Choroid plexus epithelial cell (primary cell): ENCODE measurements at regions not wholly inside any gene's neighbourhood (a gene's known extent, or its start where the extent isn't known, plus 50 kb on each side); places are given as distances from the start of the nearest gene placed in this dataset.

ENCODE experiments used
- DNase-seq: peaks from one replicate; pipeline ENCODE4 v3.0.0-alpha.2; 2010; ENCODE audit warnings: low read depth
- H3K4me3 ChIP-seq: 2 replicates; pipeline ENCODE4 v1.5.1; 2011; ENCODE audit warnings: low read depth, mild to moderate bottlenecking, control low read depth, low read length, moderate library complexity
- CTCF ChIP-seq: conservative IDR thresholded peaks from 2 replicates; pipeline ENCODE4 v1.5.1; 2011; ENCODE audit warnings: low read depth, mild to moderate bottlenecking, control low read depth, inconsistent platforms, low read length, moderate library complexity

- H3K4me3 ChIP-seq = no peak overlapping the region
- peak; percentile 58 for TF ChIP-seq CTCF
- DNase-seq = peak; percentile 96
Observed at GRCh38 chr20:48295445-48295903, 510.2 kb upstream of the SULF2 start.

DNA sequence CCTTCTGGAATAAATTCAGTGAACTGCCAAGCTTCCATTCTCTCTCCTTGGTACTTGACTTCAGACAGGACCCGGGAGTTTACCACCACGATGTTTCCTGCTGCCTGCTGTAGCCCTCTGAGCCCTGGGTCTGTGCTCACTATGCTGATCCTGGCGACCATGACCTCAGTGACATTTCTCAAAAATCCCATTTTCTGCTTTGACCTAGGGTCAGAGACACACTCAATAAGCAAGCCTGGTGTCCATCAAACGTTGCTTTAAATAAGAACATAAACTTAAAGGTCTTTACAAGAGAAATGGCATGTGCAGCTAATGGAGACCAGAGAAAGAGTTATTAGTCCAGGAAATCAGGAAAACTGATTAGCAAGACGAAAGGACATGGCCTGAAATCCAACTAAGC lies 509.7 kb upstream of the SULF2 start:
- H3K4me3 ChIP-seq = no peak overlapping the region
- no peak for TF ChIP-seq CTCF
- no peak for DNase-seq

DNA sequence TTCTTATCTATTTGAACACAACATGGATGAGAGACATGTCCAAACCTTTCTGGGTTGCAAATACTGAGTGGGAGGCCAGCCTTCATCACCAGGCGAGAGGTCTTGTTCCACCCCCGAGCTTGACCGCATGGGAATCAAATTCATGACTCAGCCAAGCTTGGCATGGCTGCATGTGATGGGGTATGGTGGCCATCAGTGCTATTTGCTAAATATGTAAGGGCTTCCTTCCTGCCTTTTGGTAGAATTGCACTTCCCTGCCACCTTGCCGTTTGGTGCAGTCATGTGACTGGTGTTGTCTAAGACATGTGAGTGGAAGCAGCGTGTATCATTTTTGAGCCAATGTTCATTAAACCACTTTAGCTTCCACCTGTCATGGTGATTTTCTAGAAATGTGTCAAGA lies 508.9 kb upstream of the SULF2 start:
- no peak for TF ChIP-seq CTCF
- no peak overlapping the region for H3K4me3 ChIP-seq
- DNase-seq = peak; percentile 33

- H3K4me3 ChIP-seq = no peak overlapping the region
- TF ChIP-seq CTCF = no peak
- DNase-seq = no peak
Observed at GRCh38 chr20:48293671-48294070, 508.4 kb upstream of the SULF2 start.

GRCh38 chr20:48292806-48293205 lies 507.5 kb upstream of the SULF2 start:
- no peak overlapping the region for H3K4me3 ChIP-seq
- no peak for TF ChIP-seq CTCF
- DNase-seq = no peak

- no peak for DNase-seq
- H3K4me3 ChIP-seq = no peak overlapping the region
- no peak for TF ChIP-seq CTCF
Observed at GRCh38 chr20:48291896-48292295, 506.6 kb upstream of the SULF2 start.

- no peak for DNase-seq
- H3K4me3 ChIP-seq = no peak overlapping the region
- no peak for TF ChIP-seq CTCF
Observed at GRCh38 chr20:48288930-48289507, 503.7 kb upstream of the SULF2 start.
